Osteoblast (primary cell): ENCODE measurements at regions not wholly inside any gene's neighbourhood (a gene's known extent, or its start where the extent isn't known, plus 50 kb on each side); places are given as distances from the start of the nearest gene placed in this dataset.

Source experiments
- DNase-seq: peaks from one replicate; pipeline ENCODE4 v3.0.0; 2011; ENCODE audit warnings: low spot score, mixed read lengths; ENCODE audit not compliant: insufficient read length; ENCODE audit errors: missing footprints
- H2AFZ ChIP-seq: 2 replicates; pipeline ENCODE4 v1.6.0; 2011; ENCODE audit warnings: mild to moderate bottlenecking, low read length
- H3K27ac ChIP-seq: 2 replicates; pipeline ENCODE4 v1.5.1; 2011; ENCODE audit warnings: mild to moderate bottlenecking, low read depth, low read length, moderate library complexity
- H3K27me3 ChIP-seq: 2 replicates; pipeline ENCODE4 v1.6.0; 2012; ENCODE audit warnings: mild to moderate bottlenecking, control low read depth, inconsistent platforms, low read length, moderate library complexity; ENCODE audit not compliant: insufficient read depth
- H3K36me3 ChIP-seq: 2 replicates; pipeline ENCODE4 v1.5.1; 2011; ENCODE audit warnings: mild to moderate bottlenecking, low read length, control low read depth, moderate library complexity; ENCODE audit not compliant: insufficient read depth
- H3K4me1 ChIP-seq: 2 replicates; pipeline ENCODE4 v1.5.1; 2011; ENCODE audit warnings: mild to moderate bottlenecking, low read length, control low read depth, moderate library complexity; ENCODE audit not compliant: insufficient read depth
- H3K4me2 ChIP-seq: 2 replicates; pipeline ENCODE4 v1.6.0; 2011; ENCODE audit warnings: mild to moderate bottlenecking, low read length; ENCODE audit not compliant: insufficient read depth
- H3K4me3 ChIP-seq: fragments of 200-600 bp; sonication (generic); 3 replicates; pipeline ENCODE4 v1.5.1; 2012; ENCODE audit warnings: mild to moderate bottlenecking, low read length, inconsistent platforms; ENCODE audit not compliant: insufficient read depth
- H3K79me2 ChIP-seq: 2 replicates; pipeline ENCODE4 v1.6.0; 2012; ENCODE audit warnings: mild to moderate bottlenecking, low read length, control low read depth, inconsistent platforms; ENCODE audit not compliant: insufficient read depth
- H3K9me3 ChIP-seq: 2 replicates; pipeline ENCODE4 v1.5.1; 2011; ENCODE audit warnings: low read depth, low read length, control low read depth
- H4K20me1 ChIP-seq: 2 replicates; pipeline ENCODE4 v1.6.0; 2012; ENCODE audit warnings: mild to moderate bottlenecking, low read length, control low read depth; ENCODE audit not compliant: insufficient read depth
- CTCF ChIP-seq: IDR thresholded peaks from 2 replicates; pipeline ENCODE4 v1.5.1; 2011; ENCODE audit warnings: mild to moderate bottlenecking, low read depth, low read length, moderate library complexity; ENCODE audit errors: extremely low read depth

GRCh38 chr12:65689508-65689907, 134.8 kb upstream of the HMGA2 start:
- H3K9me3 ChIP-seq: no peaks in the 10 kb centered on the region
- TF ChIP-seq CTCF: no peak
- H4K20me1 ChIP-seq: no peaks in the 10 kb centered on the region
- H2AFZ ChIP-seq: no peak overlapping the region
- H3K36me3 ChIP-seq: no peaks in the 10 kb centered on the region
- no peak overlapping the region for H3K27ac ChIP-seq
- no peak overlapping the region for H3K4me3 ChIP-seq
- no peak overlapping the region for H3K4me2 ChIP-seq
- no peak for DNase-seq
- no peaks in the 10 kb centered on the region for H3K27me3 ChIP-seq
- peaks cover 6% of the 10 kb centered on the region for H3K4me1 ChIP-seq
- no peaks in the 10 kb centered on the region for H3K79me2 ChIP-seq

- peak overlapping the region; percentile 31 for H2AFZ ChIP-seq
- H3K36me3 ChIP-seq: no peaks in the 10 kb centered on the region
- no peaks in the 10 kb centered on the region for H3K27me3 ChIP-seq
- TF ChIP-seq CTCF: no peak
- no peak overlapping the region for H3K4me3 ChIP-seq
- no peaks in the 10 kb centered on the region for H4K20me1 ChIP-seq
- H3K27ac ChIP-seq: no peak overlapping the region
- H3K4me2 ChIP-seq: no peak overlapping the region
- DNase-seq: no peak
- peaks cover 15% of the 10 kb centered on the region for H3K4me1 ChIP-seq
- no peaks in the 10 kb centered on the region for H3K9me3 ChIP-seq
- H3K79me2 ChIP-seq: no peaks in the 10 kb centered on the region
Measured at GRCh38 chr12:65690477-65690876, 133.8 kb upstream of the HMGA2 start.

- H3K27ac ChIP-seq: no peak overlapping the region
- no peaks in the 10 kb centered on the region for H3K27me3 ChIP-seq
- no peak for DNase-seq
- no peak for TF ChIP-seq CTCF
- no peaks in the 10 kb centered on the region for H3K79me2 ChIP-seq
- no peaks in the 10 kb centered on the region for H3K9me3 ChIP-seq
- H4K20me1 ChIP-seq: no peaks in the 10 kb centered on the region
- H3K36me3 ChIP-seq: no peaks in the 10 kb centered on the region
- H3K4me3 ChIP-seq: no peak overlapping the region
- H3K4me1 ChIP-seq: peaks cover 33% of the 10 kb centered on the region
- H3K4me2 ChIP-seq: no peak overlapping the region
- no peak overlapping the region for H2AFZ ChIP-seq
Measured at GRCh38 chr12:65694130-65694529, 130.2 kb upstream of the HMGA2 start.

- no peaks in the 10 kb centered on the region for H3K36me3 ChIP-seq
- no peak for TF ChIP-seq CTCF
- H2AFZ ChIP-seq: no peak overlapping the region
- H3K4me1 ChIP-seq: peaks cover 41% of the 10 kb centered on the region
- DNase-seq: peak; percentile 68
- H3K4me2 ChIP-seq: peak overlapping the region; percentile 37
- H3K79me2 ChIP-seq: no peaks in the 10 kb centered on the region
- H3K27ac ChIP-seq: peak overlapping the region; percentile 75
- no peaks in the 10 kb centered on the region for H3K27me3 ChIP-seq
- H3K4me3 ChIP-seq: peak overlapping the region; percentile 13
- no peaks in the 10 kb centered on the region for H4K20me1 ChIP-seq
- H3K9me3 ChIP-seq: no peaks in the 10 kb centered on the region
Measured at GRCh38 chr12:65695113-65695865, 129.0 kb upstream of the HMGA2 start.
